SHP77 (cell line): ENCODE measurements at regions not wholly inside any gene's neighbourhood (a gene's known extent, or its start where the extent isn't known, plus 50 kb on each side); places are given as distances from the start of the nearest gene placed in this dataset.
"Not testable (repeated sequence)": the region's sequence is repeated elsewhere in the genome, so short reads cannot be mapped to it uniquely, and the experiment has no call there.

ENCODE experiments used
- DNase-seq, 2 experiments: peaks; one replicate each; lab custom pipeline; 2025; lab: John Stamatoyannopoulos, UW

- DNase-seq, result no peak
Measured at GRCh38 chrX:122344816-122345215, 839.3 kb upstream of the GRIA3 start.

- DNase-seq, result no peak
Measured at GRCh38 chrX:122363112-122363795, 820.8 kb upstream of the GRIA3 start.

- DNase-seq, result not testable (repeated sequence)
Measured at GRCh38 chrX:122375533-122375932, 808.5 kb upstream of the GRIA3 start.

- no peak for DNase-seq
Measured at GRCh38 chrX:122389005-122389404, 795.1 kb upstream of the GRIA3 start.

GRCh38 chrX:122418758-122419157, 765.3 kb upstream of the GRIA3 start:
- no peak for DNase-seq

- DNase-seq, result no peak
Measured at GRCh38 chrX:122421434-122422121, 762.5 kb upstream of the GRIA3 start.

GRCh38 chrX:122422547-122422946, 761.5 kb upstream of the GRIA3 start:
- DNase-seq, result no peak

- no peak for DNase-seq
Measured at GRCh38 chrX:122434942-122435341, 749.1 kb upstream of the GRIA3 start.

- no peak for DNase-seq
Measured at GRCh38 chrX:122439831-122440230, 744.2 kb upstream of the GRIA3 start.

- no peak for DNase-seq
Measured at GRCh38 chrX:122440832-122441231, 743.2 kb upstream of the GRIA3 start.

- DNase-seq, result no peak
Measured at GRCh38 chrX:122441451-122441850, 742.6 kb upstream of the GRIA3 start.

- no peak for DNase-seq
Measured at GRCh38 chrX:122445466-122445865, 738.6 kb upstream of the GRIA3 start.

- no peak for DNase-seq
Measured at GRCh38 chrX:122464341-122464740, 719.7 kb upstream of the GRIA3 start.

- DNase-seq, result no peak
Measured at GRCh38 chrX:122475306-122475705, 708.8 kb upstream of the GRIA3 start.

- no peak for DNase-seq
Measured at GRCh38 chrX:122500556-122500955, 683.5 kb upstream of the GRIA3 start.

- no peak for DNase-seq
Measured at GRCh38 chrX:122501652-122502051, 682.4 kb upstream of the GRIA3 start.

GRCh38 chrX:122504026-122504425, 680.1 kb upstream of the GRIA3 start:
- DNase-seq, result no peak

- DNase-seq, result no peak
Measured at GRCh38 chrX:122512561-122513072, 671.5 kb upstream of the GRIA3 start.

- DNase-seq, result no peak
Measured at GRCh38 chrX:122517786-122518185, 666.3 kb upstream of the GRIA3 start.

- no peak for DNase-seq
Measured at GRCh38 chrX:122545778-122546177, 638.3 kb upstream of the GRIA3 start.

GRCh38 chrX:122546269-122546668, 637.8 kb upstream of the GRIA3 start:
- DNase-seq, result no peak

GRCh38 chrX:122552286-122552800, 631.7 kb upstream of the GRIA3 start:
- DNase-seq, result no peak

- DNase-seq, result no peak
Measured at GRCh38 chrX:122555925-122556324, 628.2 kb upstream of the GRIA3 start.
